H1 (cell line): ENCODE measurements at regions not wholly inside any gene's neighbourhood (a gene's known extent, or its start where the extent isn't known, plus 50 kb on each side); places are given as distances from the start of the nearest gene placed in this dataset.

Experiments used
- BCL11A ChIP-seq, 2 experiments: IDR thresholded peaks; one replicate each; pipeline ENCODE4 v1.6.1; 2011; ENCODE audit warnings: low read depth in 2 of 2, low read length in 2 of 2, mild to moderate bottlenecking in 2 of 2
- CEBPB ChIP-seq: IDR thresholded peaks from 2 replicates; pipeline ENCODE4 v1.6.1; 2012; ENCODE audit warnings: low read depth, low read length
- CREB1 ChIP-seq: IDR thresholded peaks from 2 replicates; pipeline ENCODE4 v1.6.1; 2012; ENCODE audit warnings: inconsistent platforms
- EGR1 ChIP-seq: IDR thresholded peaks from 2 replicates; pipeline ENCODE4 v1.6.1; 2011; ENCODE audit warnings: low read depth, low read length, borderline replicate concordance
- EZH2 ChIP-seq: fragments of 200-600 bp; sonication (generic); IDR thresholded peaks from 2 replicates; pipeline ENCODE4 v1.7.1; 2012; ENCODE audit warnings: low read depth, mild to moderate bottlenecking, moderate library complexity, low read length, inconsistent platforms; ENCODE audit not compliant: severe bottlenecking
- HDAC6 ChIP-seq: IDR thresholded peaks from one replicate; pipeline ENCODE4 v1.7.1; 2012; ENCODE audit warnings: low read depth, mild to moderate bottlenecking, inconsistent platforms, low read length, moderate library complexity
- JUND ChIP-seq: IDR thresholded peaks from 2 replicates; pipeline ENCODE4 v1.6.1; 2011; ENCODE audit warnings: mild to moderate bottlenecking, improper control_type of control experiment, low read length
- KDM1A ChIP-seq: fragments of 200-600, 300-600 bp; sonication (generic); IDR thresholded peaks from 2 replicates; pipeline ENCODE4 v1.7.1; 2016; ENCODE audit warnings: mild to moderate bottlenecking, low read length, borderline replicate concordance
- KDM5A ChIP-seq: fragments of 200-600 bp; IDR thresholded peaks from 2 replicates; pipeline ENCODE4 v1.7.1; 2012; ENCODE audit warnings: mild to moderate bottlenecking, low read length, inconsistent platforms, mixed read lengths
- MAFK ChIP-seq: IDR thresholded peaks from 2 replicates; pipeline ENCODE4 v1.6.1; 2012; ENCODE audit warnings: low read depth, mild to moderate bottlenecking, improper control_type of control experiment, low read length
- NANOG ChIP-seq: IDR thresholded peaks from 2 replicates; pipeline ENCODE4 v1.6.1; 2011; ENCODE audit warnings: low read length, low read depth, mild to moderate bottlenecking, inconsistent platforms; ENCODE audit not compliant: insufficient read depth, poor library complexity, severe bottlenecking
- POLR2A ChIP-seq, 2 experiments: IDR thresholded peaks; 1 replicate in 1 of 2; 2 replicates in 1 of 2; pipeline ENCODE4 v1.6.1; 2011; ENCODE audit warnings: low read depth in 2 of 2, low read length in 2 of 2, mild to moderate bottlenecking in 2 of 2; ENCODE audit errors: control extremely low read depth in 1 of 2
- POLR2AphosphoS5 ChIP-seq: IDR thresholded peaks from 2 replicates; pipeline ENCODE4 v1.6.1; 2011; ENCODE audit warnings: low read depth, low read length
- TF ChIP-seq, protein P1 (sequence below), 3 experiments: IDR thresholded peaks; 1 replicate in 2 of 3; 2 replicates in 1 of 3; pipeline versions ENCODE4 v1.5.1 to v1.6.1; 2011; ENCODE audit warnings: low read length in 3 of 3, mild to moderate bottlenecking in 3 of 3, inconsistent platforms in 2 of 3, low read depth in 1 of 3, moderate library complexity in 1 of 3; ENCODE audit not compliant: insufficient read depth in 1 of 3; ENCODE audit errors: control extremely low read depth in 1 of 3

DNA sequence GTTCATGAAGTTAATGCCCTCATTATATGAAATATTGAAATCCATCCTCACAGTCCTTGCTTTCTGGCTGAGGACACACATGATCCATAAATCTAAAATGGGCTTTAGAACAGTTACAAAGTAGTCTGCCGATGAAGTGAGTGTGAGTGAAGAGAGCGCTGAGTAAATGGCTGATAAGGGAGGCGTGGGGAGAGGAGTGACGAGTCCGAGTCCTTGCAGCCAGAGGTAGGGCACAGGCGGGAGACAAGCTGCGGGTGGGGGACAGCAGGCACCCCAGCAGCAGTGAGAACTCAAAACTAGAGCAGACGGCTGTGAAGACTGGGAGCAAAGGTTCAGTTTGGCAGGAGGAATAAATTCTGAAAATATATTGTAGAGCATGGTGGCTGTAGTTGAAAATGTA is 140.1 kb upstream of the ATP2B1 start:
- TF ChIP-seq KDM1A (no peak), KDM5A (no peak), EZH2 (no peak), POLR2AphosphoS5 (no peak), CEBPB (no peak), BCL11A (IDR thresholded peaks at IDR 0.05; ENCODE audit: low read depth in 2 of 2, low read length in 2 of 2) (no peak), POLR2A (IDR thresholded peaks at IDR 0.05; ENCODE audit: control extremely low read depth in 1 of 2, low read depth in 2 of 2, low read length in 2 of 2) (no peak), HDAC6 (no peak), JUND (no peak), NANOG (no peak), EGR1 (no peak), MAFK (no peak), CREB1 (no peak)
- TF ChIP-seq, protein P1, sequence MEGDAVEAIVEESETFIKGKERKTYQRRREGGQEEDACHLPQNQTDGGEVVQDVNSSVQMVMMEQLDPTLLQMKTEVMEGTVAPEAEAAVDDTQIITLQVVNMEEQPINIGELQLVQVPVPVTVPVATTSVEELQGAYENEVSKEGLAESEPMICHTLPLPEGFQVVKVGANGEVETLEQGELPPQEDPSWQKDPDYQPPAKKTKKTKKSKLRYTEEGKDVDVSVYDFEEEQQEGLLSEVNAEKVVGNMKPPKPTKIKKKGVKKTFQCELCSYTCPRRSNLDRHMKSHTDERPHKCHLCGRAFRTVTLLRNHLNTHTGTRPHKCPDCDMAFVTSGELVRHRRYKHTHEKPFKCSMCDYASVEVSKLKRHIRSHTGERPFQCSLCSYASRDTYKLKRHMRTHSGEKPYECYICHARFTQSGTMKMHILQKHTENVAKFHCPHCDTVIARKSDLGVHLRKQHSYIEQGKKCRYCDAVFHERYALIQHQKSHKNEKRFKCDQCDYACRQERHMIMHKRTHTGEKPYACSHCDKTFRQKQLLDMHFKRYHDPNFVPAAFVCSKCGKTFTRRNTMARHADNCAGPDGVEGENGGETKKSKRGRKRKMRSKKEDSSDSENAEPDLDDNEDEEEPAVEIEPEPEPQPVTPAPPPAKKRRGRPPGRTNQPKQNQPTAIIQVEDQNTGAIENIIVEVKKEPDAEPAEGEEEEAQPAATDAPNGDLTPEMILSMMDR (IDR thresholded peaks at IDR 0.05; ENCODE audit: control extremely low read depth in 1 of 3, insufficient read depth in 1 of 3, low read depth in 1 of 3, low read length in 3 of 3), result no peak
